ENCODE measurements at regions not wholly inside any gene's neighbourhood (a gene's known extent, or its start where the extent isn't known, plus 50 kb on each side); places are given as distances from the start of the nearest gene placed in this dataset.

GRCh38 chr9:84432746-84433145 lies 92.2 kb upstream of the SLC28A3 start:
- H3K27me3 Mint-ChIP-seq: peaks cover 1% of the 10 kb centered on the region
- ATAC-seq: no peak
- CTCF ChIA-PET: no interaction called here
- DNase-seq: no peak
- POLR2A ChIA-PET: no interaction called here
- intact Hi-C loops (cut with micrococcal nuclease): no loop called here
- no peaks in the 10 kb centered on the region for H3K9me3 Mint-ChIP-seq
- H3K4me1 Mint-ChIP-seq (ENCODE audit: low read depth): no peaks in the 10 kb centered on the region
- no peak overlapping the region for H3K27ac Mint-ChIP-seq
- H3K4me3 Mint-ChIP-seq: no peak overlapping the region
- TF ChIP-seq CTCF (IDR thresholded peaks at IDR 0.05): no peak
- no peaks in the 10 kb centered on the region for H3K36me3 Mint-ChIP-seq (ENCODE audit: low read depth)

GRCh38 chr9:84435902-84436301 lies 95.3 kb upstream of the SLC28A3 start:
- no peaks in the 10 kb centered on the region for H3K27me3 Mint-ChIP-seq
- CTCF ChIA-PET: interaction anchor here (0.6 kb wide), 1 partner anchor 8 kb away, joined by 3 read pairs; no protein-coding TSS in a partner anchor
- DNase-seq (no peak), ATAC-seq (no peak)
- no peaks in the 10 kb centered on the region for H3K36me3 Mint-ChIP-seq (ENCODE audit: low read depth)
- intact Hi-C loops (cut with micrococcal nuclease): no loop called here
- H3K9me3 Mint-ChIP-seq: no peaks in the 10 kb centered on the region
- no peak overlapping the region for H3K4me3 Mint-ChIP-seq
- H3K27ac Mint-ChIP-seq: no peak overlapping the region
- no peaks in the 10 kb centered on the region for H3K4me1 Mint-ChIP-seq (ENCODE audit: low read depth)
- no peak for TF ChIP-seq CTCF (IDR thresholded peaks at IDR 0.05)
- POLR2A ChIA-PET: interaction anchor here (0.9 kb wide), 1 partner anchor 691 kb away, joined by 3 read pairs; no protein-coding TSS in a partner anchor

- no peaks in the 10 kb centered on the region for H3K4me1 Mint-ChIP-seq (ENCODE audit: low read depth)
- TF ChIP-seq CTCF (IDR thresholded peaks at IDR 0.05): no peak
- no peak overlapping the region for H3K4me3 Mint-ChIP-seq
- ATAC-seq: no peak
- DNase-seq: no peak
- H3K27me3 Mint-ChIP-seq: no peaks in the 10 kb centered on the region
- H3K9me3 Mint-ChIP-seq: no peaks in the 10 kb centered on the region
- intact Hi-C loops (cut with micrococcal nuclease): no loop called here
- ChIA-PET POLR2A (interaction anchor here (0.6 kb wide), 1 partner anchor 281 kb away, joined by 3 read pairs; no protein-coding TSS in a partner anchor), CTCF (interaction anchor here (0.6 to 1.1 kb wide), 2 partner anchors 7 to 39 kb away, joined by 3 read pairs; no protein-coding TSS in a partner anchor)
- H3K36me3 Mint-ChIP-seq (ENCODE audit: low read depth): no peaks in the 10 kb centered on the region
- no peak overlapping the region for H3K27ac Mint-ChIP-seq
These were observed 96.0 kb upstream of the SLC28A3 start for GRCh38 chr9:84436386-84437109.

GRCh38 chr9:84438391-84438790 lies 97.8 kb upstream of the SLC28A3 start:
- intact Hi-C loops (cut with micrococcal nuclease): no loop called here
- Mint-ChIP-seq H3K27ac (no peak overlapping the region), H3K4me3 (no peak overlapping the region), H3K4me1 (ENCODE audit: low read depth) (no peaks in the 10 kb centered on the region), H3K36me3 (ENCODE audit: low read depth) (no peaks in the 10 kb centered on the region), H3K27me3 (no peaks in the 10 kb centered on the region), H3K9me3 (no peaks in the 10 kb centered on the region)
- ChIA-PET CTCF (no interaction called here), POLR2A (no interaction called here)
- ATAC-seq: no peak
- DNase-seq: no peak
- no peak for TF ChIP-seq CTCF (IDR thresholded peaks at IDR 0.05)

GRCh38 chr9:84439250-84439649 lies 98.7 kb upstream of the SLC28A3 start:
- H3K27me3 Mint-ChIP-seq: no peaks in the 10 kb centered on the region
- POLR2A ChIA-PET: no interaction called here
- intact Hi-C loops (cut with micrococcal nuclease): no loop called here
- H3K4me3 Mint-ChIP-seq: no peak overlapping the region
- ATAC-seq (no peak), DNase-seq (no peak)
- H3K4me1 Mint-ChIP-seq (ENCODE audit: low read depth): no peaks in the 10 kb centered on the region
- no peak overlapping the region for H3K27ac Mint-ChIP-seq
- CTCF ChIA-PET: no interaction called here
- H3K9me3 Mint-ChIP-seq: no peaks in the 10 kb centered on the region
- TF ChIP-seq CTCF (IDR thresholded peaks at IDR 0.05): no peak
- H3K36me3 Mint-ChIP-seq (ENCODE audit: low read depth): no peaks in the 10 kb centered on the region

Data from activated CD8-positive, alpha-beta T cell treated with anti-CD3 and anti-CD28 coated beads for 36 hours (primary cell).